ENCODE measurements at regions not wholly inside any gene's neighbourhood (a gene's known extent, or its start where the extent isn't known, plus 50 kb on each side); places are given as distances from the start of the nearest gene placed in this dataset.

- Mint-ChIP-seq H3K27me3 (ENCODE audit: low read depth) (no peaks in the 10 kb centered on the region), H3K4me3 (no peak overlapping the region), H3K27ac (ENCODE audit: unreplicated experiment) (no peak overlapping the region), H3K9me3 (no peaks in the 10 kb centered on the region), H3K36me3 (ENCODE audit: low read depth) (no peaks in the 10 kb centered on the region), H3K4me1 (peaks cover 11% of the 10 kb centered on the region)
- no peak for TF ChIP-seq CTCF (conservative IDR thresholded peaks at IDR 0.05)
- DNase-seq (ENCODE audit: low read depth, low spot score), result no peak
These were observed 214.3 kb upstream of the CDH5 start for GRCh38 chr16:66152181-66152580.

- Mint-ChIP-seq H3K4me1 (peaks cover 3% of the 10 kb centered on the region), H3K9me3 (no peaks in the 10 kb centered on the region), H3K4me3 (no peak overlapping the region), H3K27me3 (ENCODE audit: low read depth) (no peaks in the 10 kb centered on the region), H3K27ac (ENCODE audit: unreplicated experiment) (peak overlapping the region; percentile 71), H3K36me3 (ENCODE audit: low read depth) (no peaks in the 10 kb centered on the region)
- DNase-seq (ENCODE audit: low read depth, low spot score), result no peak
- TF ChIP-seq CTCF (conservative IDR thresholded peaks at IDR 0.05), result no peak
These were observed 215.6 kb upstream of the CDH5 start for GRCh38 chr16:66150698-66151482.

- no peaks in the 10 kb centered on the region for H3K36me3 Mint-ChIP-seq (ENCODE audit: low read depth)
- H3K27ac Mint-ChIP-seq (ENCODE audit: unreplicated experiment), result no peak overlapping the region
- H3K9me3 Mint-ChIP-seq, result no peaks in the 10 kb centered on the region
- H3K4me3 Mint-ChIP-seq, result no peak overlapping the region
- no peaks in the 10 kb centered on the region for H3K4me1 Mint-ChIP-seq
- DNase-seq (ENCODE audit: low read depth, low spot score), result no peak
- H3K27me3 Mint-ChIP-seq (ENCODE audit: low read depth), result no peaks in the 10 kb centered on the region
- no peak for TF ChIP-seq CTCF (conservative IDR thresholded peaks at IDR 0.05)
These were observed 219.2 kb upstream of the CDH5 start for GRCh38 chr16:66147291-66147690.

GRCh38 chr16:66146798-66147197, 219.7 kb upstream of the CDH5 start:
- H3K27ac Mint-ChIP-seq (ENCODE audit: unreplicated experiment), result no peak overlapping the region
- no peaks in the 10 kb centered on the region for H3K4me1 Mint-ChIP-seq
- DNase-seq (ENCODE audit: low read depth, low spot score), result no peak

GRCh38 chr16:66144641-66145040, 221.8 kb upstream of the CDH5 start:
- H3K9me3 Mint-ChIP-seq, result no peaks in the 10 kb centered on the region
- peaks cover 5% of the 10 kb centered on the region for H3K27me3 Mint-ChIP-seq (ENCODE audit: low read depth)
- no peak overlapping the region for H3K4me3 Mint-ChIP-seq
- H3K36me3 Mint-ChIP-seq (ENCODE audit: low read depth), result no peaks in the 10 kb centered on the region
- no peaks in the 10 kb centered on the region for H3K4me1 Mint-ChIP-seq
- no peak for DNase-seq (ENCODE audit: low read depth, low spot score)
- no peak overlapping the region for H3K27ac Mint-ChIP-seq (ENCODE audit: unreplicated experiment)
- no peak for TF ChIP-seq CTCF (conservative IDR thresholded peaks at IDR 0.05)

More at GRCh38 chr16:66146798-66147197, 219.7 kb upstream of the CDH5 start:
- no peaks in the 10 kb centered on the region for H3K36me3 Mint-ChIP-seq (ENCODE audit: low read depth)
- no peak overlapping the region for H3K4me3 Mint-ChIP-seq
- no peaks in the 10 kb centered on the region for H3K27me3 Mint-ChIP-seq (ENCODE audit: low read depth)
- no peaks in the 10 kb centered on the region for H3K9me3 Mint-ChIP-seq
- TF ChIP-seq CTCF (conservative IDR thresholded peaks at IDR 0.05), result no peak
